Glomerular visceral epithelial cell (primary cell): ENCODE measurements at regions not wholly inside any gene's neighbourhood (a gene's known extent, or its start where the extent isn't known, plus 50 kb on each side); places are given as distances from the start of the nearest gene placed in this dataset.

Experiments
- DNase-seq: peaks from one replicate; pipeline ENCODE4 v3.0.0-alpha.2; 2016; ENCODE audit errors: extremely low spot score

GRCh38 chr2:147365622-147366021 lies 479.2 kb upstream of the ACVR2A start:
- DNase-seq = no peak

DNA sequence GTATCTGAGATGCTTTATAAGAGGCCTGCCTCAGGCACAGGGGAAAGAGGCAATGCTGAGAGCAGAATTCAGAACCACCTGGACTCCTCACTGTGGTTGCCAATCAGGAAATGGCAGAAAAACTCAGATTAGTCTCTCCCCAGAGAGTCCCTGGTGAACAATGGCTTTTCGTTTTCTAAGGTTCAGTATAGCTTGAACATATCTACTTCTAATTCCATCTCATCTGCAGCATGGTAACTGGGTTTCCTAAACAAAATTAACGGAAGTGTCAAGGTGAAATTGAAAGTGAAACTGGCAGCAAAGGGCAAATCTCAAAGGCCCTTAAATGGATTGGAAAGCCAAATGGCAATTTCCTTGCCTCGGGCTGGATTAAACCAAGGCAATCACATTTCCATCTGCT lies 480.2 kb upstream of the ACVR2A start:
- DNase-seq = no peak

DNA sequence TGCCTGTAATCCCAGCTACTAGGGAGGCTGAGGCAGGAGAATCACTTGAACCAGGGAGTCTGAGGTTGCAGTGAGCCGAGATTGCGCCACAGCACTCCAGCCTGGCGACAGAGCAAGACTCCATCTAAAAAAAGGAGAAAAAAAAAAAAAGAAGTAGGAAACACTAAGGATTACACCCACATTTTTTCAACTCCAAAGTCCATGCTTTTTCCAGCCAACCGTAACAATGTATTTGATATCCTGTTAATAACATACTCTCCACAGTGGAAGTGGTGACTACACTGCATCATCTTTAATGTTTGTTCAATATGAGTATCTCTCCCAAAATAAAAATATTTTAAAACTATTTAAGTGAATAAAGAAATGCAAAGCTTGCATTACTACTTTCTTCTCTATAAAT lies 481.6 kb upstream of the ACVR2A start:
- no peak for DNase-seq

DNA sequence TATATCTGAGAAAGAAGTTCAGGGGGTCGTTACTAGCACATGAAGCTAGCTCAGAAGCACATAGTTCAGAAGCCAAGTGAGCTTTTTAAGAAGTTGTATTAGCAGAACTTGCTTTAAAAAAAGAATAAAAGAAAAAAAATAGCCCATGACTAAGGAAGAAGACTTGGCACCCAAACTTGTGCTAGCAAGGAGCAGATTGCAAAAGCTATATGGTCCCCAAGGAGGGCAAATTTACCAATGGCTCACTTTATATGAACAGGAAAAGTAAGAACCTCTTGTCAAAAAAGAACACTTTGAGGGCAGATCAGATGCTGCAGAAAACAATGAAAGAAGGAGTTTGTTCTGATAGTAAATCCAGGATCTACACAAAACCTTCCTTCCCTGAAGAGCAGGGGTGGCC lies 486.5 kb upstream of the ACVR2A start:
- no peak for DNase-seq

DNA sequence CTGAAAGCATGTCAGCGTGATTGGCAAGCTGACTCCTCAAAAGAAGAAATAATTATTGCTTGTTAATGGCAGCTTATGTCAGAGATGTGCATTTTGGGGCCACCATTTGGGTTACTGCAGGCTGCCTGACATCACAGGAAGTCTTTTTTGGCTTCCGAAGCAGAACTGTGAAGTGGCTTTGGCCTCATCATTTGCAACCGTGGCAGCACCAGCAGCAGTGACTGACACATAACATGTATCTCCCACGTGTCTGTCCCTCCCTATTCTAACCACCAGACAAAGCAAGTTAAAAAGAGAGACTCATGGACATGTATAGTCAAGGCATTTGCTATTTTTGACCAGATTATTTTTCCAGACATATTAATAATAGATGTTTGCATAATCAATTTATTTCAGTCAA lies 488.7 kb upstream of the ACVR2A start:
- DNase-seq = no peak

DNA sequence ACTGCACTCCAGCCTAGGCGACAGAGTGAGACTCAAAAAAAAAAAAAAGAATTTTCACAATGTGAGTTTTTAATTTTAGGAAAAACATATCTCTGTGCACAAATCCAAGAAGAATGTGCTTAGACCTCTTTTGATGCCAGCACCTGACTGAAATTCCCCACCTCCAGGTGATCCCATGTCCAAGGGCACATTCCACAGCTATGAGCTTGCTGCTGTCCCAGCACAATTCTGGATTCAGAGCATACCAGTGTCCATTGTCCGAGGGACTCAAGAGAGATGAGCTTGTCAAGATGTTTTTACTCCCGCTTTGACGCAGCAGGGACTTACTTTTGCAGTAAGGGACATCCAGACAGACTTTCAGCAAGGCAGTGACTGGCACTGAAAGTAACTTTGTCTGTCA lies 489.1 kb upstream of the ACVR2A start:
- DNase-seq = no peak

DNA sequence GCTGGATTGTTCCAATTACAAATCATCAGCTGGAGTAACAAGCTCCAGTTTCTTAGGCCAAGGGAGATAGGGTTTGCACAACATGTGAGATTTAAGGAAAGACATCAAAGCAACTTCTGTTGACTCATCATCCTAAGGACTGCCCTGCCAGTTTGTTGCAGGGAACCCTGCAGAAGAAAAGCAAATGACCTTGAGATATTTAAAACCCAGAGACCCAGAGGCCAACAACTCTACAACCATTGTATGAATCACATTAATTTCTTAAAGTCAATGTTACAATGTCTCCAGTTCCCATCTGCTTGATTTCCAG lies 491.8 kb upstream of the ACVR2A start:
- DNase-seq = no peak

DNA sequence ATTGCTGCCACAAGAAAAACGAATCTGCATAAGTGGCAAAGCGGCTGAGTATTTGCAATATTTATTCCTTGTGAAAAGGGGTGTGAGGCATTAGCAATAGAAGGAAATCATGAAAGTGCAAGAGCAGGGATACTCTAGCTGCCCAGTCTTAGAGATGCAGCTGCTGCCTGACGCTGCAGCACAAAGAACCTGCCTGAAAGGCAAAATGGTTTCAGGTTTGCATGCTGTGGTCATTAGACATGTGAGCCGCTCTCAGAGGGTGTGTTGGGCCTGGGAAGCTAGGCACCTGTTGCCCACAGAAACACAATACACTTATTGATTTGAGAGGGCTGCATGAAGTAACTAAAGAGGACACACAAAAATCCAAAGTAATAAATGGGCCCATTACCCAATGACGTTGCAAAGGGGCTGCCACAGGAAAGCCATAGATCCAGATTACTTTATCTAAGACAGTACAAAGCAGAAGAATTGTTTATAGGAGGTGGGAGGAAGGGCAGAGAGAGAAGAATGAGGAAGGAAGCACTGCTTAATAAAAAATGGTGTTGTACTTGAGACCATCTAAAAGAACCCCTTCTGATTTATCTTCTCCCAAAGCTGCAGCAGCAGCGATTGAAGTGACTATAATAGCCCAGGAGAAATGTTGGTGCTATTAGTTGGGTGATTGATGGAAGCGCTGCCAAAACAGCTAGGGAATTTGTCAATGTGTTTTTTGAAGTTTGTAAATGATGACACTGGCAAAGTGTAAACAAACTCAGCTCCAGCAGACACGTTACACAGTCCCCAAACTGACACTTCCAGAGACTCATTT lies 492.4 kb upstream of the ACVR2A start:
- no peak for DNase-seq

- DNase-seq = no peak
These were observed 493.0 kb upstream of the ACVR2A start for GRCh38 chr2:147351784-147352183.

DNA sequence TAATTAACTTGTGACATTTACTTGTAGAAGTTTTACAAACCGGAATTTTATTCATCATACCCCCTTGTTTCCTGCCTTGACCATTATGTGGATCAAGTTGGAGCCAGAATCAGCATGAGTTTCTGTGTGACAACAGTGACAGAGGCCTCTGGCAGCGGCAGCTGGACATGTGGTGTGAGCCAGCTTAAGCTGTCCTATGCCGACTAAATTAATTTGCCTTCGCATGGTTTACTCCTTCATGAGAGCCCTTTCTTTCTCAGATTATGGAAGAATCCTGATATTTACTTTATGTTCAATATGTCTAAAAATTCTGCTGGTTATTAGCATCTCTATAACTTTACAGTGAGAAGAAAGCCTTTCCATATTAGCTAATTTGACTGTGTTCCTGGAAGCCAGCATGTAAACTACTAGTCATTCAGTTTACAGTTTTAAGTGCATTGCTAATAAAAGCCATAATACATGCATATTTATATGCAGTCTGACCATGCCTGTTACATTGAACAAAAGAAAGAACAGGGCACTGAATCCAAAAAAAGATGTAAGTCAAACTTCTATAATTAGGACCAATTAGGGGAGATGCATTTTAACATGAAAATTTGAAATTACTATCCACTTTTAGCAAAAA lies 495.8 kb upstream of the ACVR2A start:
- DNase-seq = no peak

DNA sequence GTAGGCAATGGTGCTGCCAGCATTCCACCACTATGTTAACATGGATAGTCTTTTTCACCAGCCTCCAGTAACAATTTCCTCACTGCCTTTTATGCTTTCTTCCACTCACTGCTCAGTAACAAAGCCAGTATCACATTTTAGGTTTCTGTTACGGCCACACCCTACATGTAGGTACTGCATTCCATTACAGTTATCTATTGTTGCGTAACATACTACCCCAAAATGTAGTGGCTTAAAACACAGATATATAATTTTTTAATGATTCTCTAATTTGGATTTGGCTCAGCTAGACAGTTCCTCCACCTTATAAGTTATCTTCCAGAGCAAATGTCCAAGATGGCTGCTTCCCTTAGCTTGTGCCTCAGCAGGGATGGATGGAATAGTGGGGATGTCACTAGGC lies 498.7 kb upstream of the ACVR2A start:
- no peak for DNase-seq

DNA sequence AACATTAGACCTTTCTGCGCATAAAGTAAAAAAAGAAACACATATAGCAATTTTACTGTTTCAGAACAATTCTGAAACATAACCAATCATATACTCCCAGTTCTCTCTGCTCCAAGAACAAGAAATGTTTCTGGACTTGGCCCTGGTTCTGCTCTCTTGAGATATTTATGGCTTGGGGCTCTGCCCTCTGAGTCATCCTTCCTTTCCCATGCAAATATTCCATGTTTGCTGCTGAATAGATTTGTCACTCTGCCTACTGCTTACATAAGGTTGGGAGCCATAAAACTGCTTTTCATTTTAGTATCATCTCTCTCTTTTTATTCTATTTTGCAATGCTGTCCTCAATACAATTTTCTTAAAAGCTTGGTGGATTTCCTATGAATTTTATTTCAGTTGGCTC lies 499.6 kb upstream of the ACVR2A start:
- no peak for DNase-seq

DNA sequence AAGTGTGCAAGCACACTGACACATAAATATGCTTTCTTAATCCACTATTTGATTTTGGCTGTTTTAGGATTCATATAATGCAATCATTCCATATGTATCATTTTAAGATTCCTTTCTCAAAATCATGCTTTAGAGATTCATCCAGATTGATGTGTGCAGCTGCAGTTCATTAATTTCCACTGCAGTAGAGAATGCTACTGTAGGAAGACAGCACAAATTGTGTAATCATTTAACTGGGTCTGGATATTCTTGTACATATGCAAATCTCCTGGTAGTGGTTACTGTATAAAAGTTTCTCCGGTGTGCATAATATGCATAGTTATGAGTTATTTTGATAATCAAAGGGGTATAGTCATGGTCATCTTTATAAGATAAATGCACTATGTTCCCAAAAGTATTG lies 502.5 kb upstream of the ACVR2A start:
- no peak for DNase-seq

GRCh38 chr2:147331790-147332419 lies 512.9 kb upstream of the ACVR2A start:
- peak; percentile 44 for DNase-seq

- no peak for DNase-seq
These were observed 513.9 kb upstream of the ACVR2A start for GRCh38 chr2:147330925-147331324.

GRCh38 chr2:147327613-147328012 lies 517.2 kb upstream of the ACVR2A start:
- DNase-seq = no peak

GRCh38 chr2:147325990-147326389 lies 518.8 kb upstream of the ACVR2A start:
- DNase-seq = no peak

- no peak for DNase-seq
These were observed 524.7 kb upstream of the ACVR2A start for GRCh38 chr2:147320146-147320545.

- no peak for DNase-seq
These were observed 533.8 kb upstream of the ACVR2A start for GRCh38 chr2:147311058-147311430.

DNA sequence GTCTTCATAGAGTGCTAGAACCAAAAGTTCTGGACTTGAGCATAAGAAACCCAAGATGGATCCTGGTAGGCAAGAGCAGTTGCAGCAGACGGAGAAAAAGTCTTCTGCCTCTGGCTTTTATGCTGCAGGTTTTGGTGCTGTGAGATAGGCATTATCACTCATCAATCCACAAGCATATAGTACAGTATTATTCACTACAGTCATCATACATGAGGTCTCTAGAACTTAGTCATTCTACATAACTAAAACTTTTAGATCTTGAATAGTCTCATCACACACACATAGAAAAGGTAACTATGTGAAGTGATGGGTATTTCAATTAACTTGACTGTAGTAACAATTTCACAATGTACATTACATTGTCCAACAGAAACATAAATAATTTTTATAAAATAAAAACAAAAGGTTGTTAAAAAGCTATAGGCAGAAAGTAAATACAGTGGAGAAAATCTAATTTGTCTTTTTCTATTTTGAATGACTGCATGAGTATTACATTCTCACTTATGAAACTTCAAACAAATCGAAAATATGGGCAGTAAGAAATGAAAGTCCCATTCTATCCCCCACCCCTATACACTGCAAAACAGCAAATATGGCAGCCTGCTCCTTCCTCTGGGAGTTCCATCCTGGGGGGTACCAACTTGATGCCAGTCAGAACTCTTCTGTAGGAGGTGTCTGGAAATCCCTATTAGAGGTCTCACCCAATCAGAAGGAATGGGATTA lies 534.3 kb upstream of the ACVR2A start:
- DNase-seq = no peak

DNA sequence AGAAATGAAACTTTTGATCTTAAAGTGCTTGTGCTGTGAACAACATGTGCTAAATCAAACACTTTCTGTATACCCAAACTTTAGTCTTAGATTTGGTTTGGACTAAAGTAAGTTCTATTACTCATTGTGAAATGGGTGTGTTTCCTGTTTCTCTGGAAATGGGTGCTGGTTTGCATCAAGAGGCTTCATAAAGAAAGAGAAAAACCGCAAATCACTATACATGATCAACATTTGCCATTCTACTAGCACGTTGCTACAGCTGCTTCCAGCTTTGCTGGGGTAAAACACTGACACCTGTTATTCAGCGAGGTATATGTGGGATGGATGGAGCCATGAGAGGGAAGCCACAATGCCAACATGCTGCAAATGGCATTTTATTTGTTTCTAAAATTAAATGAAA lies 547.0 kb upstream of the ACVR2A start:
- no peak for DNase-seq

GRCh38 chr2:147294825-147295392 lies 549.9 kb upstream of the ACVR2A start:
- no peak for DNase-seq
